ENCODE measurements at regions not wholly inside any gene's neighbourhood (a gene's known extent, or its start where the extent isn't known, plus 50 kb on each side); places are given as distances from the start of the nearest gene placed in this dataset.
A peak's percentile ranks its signal among the peaks of the same experiment; 100 is the strongest.
"Not testable (repeated sequence)": the region's sequence is repeated elsewhere in the genome, so short reads cannot be mapped to it uniquely, and the experiment has no call there.

DNA sequence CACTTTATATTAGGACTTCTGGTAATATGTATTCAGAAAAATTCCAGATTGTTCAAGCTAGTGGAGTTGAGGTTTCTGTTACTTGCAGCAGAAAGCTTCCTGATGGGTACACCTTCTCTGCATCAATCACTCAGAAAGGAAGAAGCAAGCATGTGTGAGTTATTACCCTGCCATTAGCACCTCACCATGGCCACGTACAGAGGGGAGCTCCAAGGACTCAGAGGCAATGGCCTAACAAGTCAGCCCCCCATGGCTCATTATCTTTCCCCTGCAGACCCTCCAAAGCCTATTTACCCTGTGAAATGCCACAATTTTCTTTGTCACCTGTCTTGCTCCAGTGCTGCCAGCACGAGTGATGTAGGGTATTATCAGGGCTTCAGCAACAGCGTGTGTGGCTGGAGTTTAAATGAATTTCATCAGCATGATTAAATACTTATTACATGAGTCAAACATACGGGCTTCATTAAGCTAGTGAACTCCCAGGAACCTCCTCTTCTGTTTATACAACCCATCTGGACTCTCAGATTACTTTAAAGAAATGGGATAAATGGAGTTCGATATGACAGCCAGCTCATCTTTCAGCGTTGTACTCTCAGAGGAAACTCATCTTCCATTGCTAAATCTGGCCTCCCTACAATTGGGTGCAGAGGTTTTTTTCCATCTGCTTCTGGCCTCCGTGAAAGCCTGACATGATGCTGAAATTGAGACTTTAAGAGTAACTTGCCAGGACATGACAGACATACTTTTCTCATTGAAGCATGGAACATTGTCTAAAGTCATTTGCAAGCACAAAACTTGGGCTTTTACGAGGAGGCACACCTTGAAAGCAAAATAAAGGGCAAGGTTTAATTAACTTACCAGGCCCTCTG, 135.9 kb downstream of the TMEM30B start:
- no peaks in the 10 kb centered on the region for H3K27me3 Mint-ChIP-seq
- H3K4me3 Mint-ChIP-seq (ENCODE audit: low read depth), result no peak overlapping the region
- TF ChIP-seq, protein P1, sequence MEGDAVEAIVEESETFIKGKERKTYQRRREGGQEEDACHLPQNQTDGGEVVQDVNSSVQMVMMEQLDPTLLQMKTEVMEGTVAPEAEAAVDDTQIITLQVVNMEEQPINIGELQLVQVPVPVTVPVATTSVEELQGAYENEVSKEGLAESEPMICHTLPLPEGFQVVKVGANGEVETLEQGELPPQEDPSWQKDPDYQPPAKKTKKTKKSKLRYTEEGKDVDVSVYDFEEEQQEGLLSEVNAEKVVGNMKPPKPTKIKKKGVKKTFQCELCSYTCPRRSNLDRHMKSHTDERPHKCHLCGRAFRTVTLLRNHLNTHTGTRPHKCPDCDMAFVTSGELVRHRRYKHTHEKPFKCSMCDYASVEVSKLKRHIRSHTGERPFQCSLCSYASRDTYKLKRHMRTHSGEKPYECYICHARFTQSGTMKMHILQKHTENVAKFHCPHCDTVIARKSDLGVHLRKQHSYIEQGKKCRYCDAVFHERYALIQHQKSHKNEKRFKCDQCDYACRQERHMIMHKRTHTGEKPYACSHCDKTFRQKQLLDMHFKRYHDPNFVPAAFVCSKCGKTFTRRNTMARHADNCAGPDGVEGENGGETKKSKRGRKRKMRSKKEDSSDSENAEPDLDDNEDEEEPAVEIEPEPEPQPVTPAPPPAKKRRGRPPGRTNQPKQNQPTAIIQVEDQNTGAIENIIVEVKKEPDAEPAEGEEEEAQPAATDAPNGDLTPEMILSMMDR (IDR thresholded peaks at IDR 0.05; ENCODE audit: unreplicated experiment), result no peak
- H3K27ac Mint-ChIP-seq, result no peak overlapping the region
- H3K9me3 Mint-ChIP-seq (ENCODE audit: low read depth), result peaks cover 28% of the 10 kb centered on the region
- peaks cover 3% of the 10 kb centered on the region for H3K36me3 Mint-ChIP-seq (ENCODE audit: insufficient read depth)
- no peak for DNase-seq (ENCODE audit: low spot score, unreplicated experiment)
- H3K4me1 Mint-ChIP-seq (ENCODE audit: low read depth), result no peaks in the 10 kb centered on the region

DNA sequence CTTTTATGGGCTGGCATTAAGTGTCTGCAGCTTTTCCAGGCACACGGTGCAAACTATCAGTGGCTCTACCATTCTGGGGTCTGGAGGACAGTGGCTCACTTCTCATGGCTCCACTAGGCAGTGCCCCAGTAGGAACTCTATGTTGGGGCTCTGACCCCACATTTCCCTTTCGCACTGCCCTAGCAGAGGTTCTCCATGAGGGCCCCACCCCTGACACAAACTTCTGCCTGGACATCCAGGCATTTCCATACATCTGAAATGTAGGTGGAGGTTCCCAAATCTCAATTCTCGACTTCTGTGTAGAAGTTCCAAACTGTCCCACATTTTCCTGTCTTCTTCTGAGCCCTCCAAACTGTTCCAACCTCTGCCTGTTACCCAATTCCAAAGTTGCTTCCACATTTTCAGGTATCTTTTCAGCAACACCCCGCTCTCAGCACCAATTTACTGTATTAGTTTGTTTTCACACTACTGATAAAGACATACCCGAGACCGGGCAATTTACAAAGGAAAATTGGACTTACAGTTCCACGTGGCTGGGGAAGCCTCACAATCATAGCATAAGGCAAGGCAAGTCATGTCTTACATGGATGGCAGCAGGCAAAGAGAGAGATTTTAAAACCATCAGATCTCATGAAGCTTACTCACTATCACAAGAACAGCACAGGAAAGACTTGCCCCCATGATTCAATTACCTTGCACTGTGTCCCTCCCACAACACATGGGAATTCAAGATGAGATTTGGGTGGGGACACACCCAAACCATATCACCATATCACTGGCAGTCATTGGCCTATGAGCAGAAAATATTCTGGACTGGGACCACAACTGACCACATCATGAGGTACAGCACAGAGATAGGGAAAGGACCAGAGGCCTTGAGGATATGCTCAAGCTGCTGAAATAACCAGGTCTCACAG, 136.8 kb downstream of the TMEM30B start:
- H3K9me3 Mint-ChIP-seq (ENCODE audit: low read depth), result peaks cover 32% of the 10 kb centered on the region
- not testable (repeated sequence) for H3K27me3 Mint-ChIP-seq; H3K4me3 Mint-ChIP-seq (ENCODE audit: low read depth); DNase-seq (ENCODE audit: low spot score, unreplicated experiment); H3K36me3 Mint-ChIP-seq (ENCODE audit: insufficient read depth); H3K4me1 Mint-ChIP-seq (ENCODE audit: low read depth); H3K27ac Mint-ChIP-seq

DNA sequence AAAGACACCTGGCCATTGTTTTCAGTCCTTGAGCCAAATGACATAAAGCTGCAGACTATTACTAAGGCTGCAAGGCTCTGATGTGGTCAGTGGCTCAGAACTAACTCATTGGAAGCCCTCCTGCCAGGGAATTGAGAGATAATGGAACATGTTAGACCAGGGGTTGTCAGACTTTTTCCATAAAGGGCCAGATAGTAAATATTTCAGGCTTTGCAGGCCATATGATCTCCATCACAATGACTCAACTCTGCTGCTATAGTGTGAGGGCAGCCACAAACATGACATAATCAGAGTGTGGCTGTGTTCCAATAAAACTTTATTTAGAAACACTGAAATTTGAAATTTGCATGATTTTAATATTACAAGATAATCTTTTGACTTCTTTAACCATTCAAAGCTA, 140.3 kb downstream of the TMEM30B start:
- H3K4me3 Mint-ChIP-seq (ENCODE audit: low read depth), result no peak overlapping the region
- peaks cover 55% of the 10 kb centered on the region for H3K9me3 Mint-ChIP-seq (ENCODE audit: low read depth)
- DNase-seq (ENCODE audit: low spot score, unreplicated experiment), result no peak
- no peaks in the 10 kb centered on the region for H3K4me1 Mint-ChIP-seq (ENCODE audit: low read depth)
- H3K27ac Mint-ChIP-seq, result no peak overlapping the region
- no peaks in the 10 kb centered on the region for H3K27me3 Mint-ChIP-seq
- TF ChIP-seq, protein P1 (IDR thresholded peaks at IDR 0.05; ENCODE audit: unreplicated experiment), result no peak
- peaks cover 8% of the 10 kb centered on the region for H3K36me3 Mint-ChIP-seq (ENCODE audit: insufficient read depth)

DNA sequence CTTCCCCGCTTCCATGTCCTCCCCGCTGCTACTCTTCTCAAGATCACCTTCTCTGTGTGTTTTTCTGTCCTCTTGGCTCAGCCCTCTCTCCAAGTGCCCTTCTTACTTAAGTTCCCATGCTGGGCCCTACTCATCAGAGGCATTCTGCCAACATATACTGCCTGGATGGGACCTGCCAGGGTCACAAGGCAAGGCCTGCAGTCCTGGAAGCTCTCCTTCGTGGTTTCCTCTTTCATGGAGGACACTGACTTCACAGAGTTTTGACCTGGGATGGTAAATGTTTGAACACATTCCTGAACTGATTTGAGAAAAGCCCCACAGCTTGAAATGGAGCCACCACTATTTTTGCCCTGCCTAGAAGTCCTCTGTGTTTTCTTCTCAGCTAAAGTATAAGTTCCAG, 140.9 kb downstream of the TMEM30B start:
- TF ChIP-seq, protein P1 (IDR thresholded peaks at IDR 0.05; ENCODE audit: unreplicated experiment), result no peak
- H3K36me3 Mint-ChIP-seq (ENCODE audit: insufficient read depth), result peaks cover 8% of the 10 kb centered on the region
- DNase-seq (ENCODE audit: low spot score, unreplicated experiment), result no peak
- H3K9me3 Mint-ChIP-seq (ENCODE audit: low read depth), result peaks cover 53% of the 10 kb centered on the region
- H3K4me3 Mint-ChIP-seq (ENCODE audit: low read depth), result no peak overlapping the region
- no peaks in the 10 kb centered on the region for H3K4me1 Mint-ChIP-seq (ENCODE audit: low read depth)
- H3K27ac Mint-ChIP-seq, result peak overlapping the region; percentile 8
- no peaks in the 10 kb centered on the region for H3K27me3 Mint-ChIP-seq

DNA sequence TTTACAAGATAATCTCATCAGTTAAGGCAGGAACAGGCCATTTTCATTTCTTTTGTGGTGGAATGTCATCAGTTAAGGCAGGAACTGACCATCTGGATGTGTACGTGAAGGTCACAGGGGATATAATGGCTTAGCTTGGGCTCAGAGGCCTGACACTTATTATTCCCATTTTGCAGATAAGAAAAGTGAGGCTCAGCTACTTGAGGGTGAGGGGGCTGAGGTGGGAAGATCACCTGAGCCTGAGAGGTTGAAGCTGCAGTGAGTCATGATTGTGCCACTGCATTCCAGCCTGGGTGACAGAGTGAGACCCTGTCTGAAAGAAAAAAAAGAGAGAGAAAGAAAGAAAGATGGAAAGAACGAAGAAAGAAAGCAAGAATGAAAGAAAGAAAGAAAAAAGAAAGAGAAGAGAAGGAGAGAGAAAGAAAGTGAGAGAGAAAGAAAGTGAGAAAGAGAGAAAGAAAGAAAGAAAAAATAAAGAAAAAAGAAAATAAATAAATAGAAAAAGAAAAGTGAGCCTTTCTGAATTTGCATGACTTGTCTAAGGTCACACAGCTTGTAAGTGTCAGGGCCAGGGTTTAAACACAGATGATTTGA, 142.0 kb downstream of the TMEM30B start:
- Mint-ChIP-seq H3K4me1 (ENCODE audit: low read depth) (no peaks in the 10 kb centered on the region), H3K4me3 (ENCODE audit: low read depth) (no peak overlapping the region), H3K36me3 (ENCODE audit: insufficient read depth) (peaks cover 8% of the 10 kb centered on the region), H3K27ac (no peak overlapping the region), H3K27me3 (no peaks in the 10 kb centered on the region), H3K9me3 (ENCODE audit: low read depth) (peaks cover 44% of the 10 kb centered on the region)
- no peak for DNase-seq (ENCODE audit: low spot score, unreplicated experiment)
- TF ChIP-seq, protein P1 (IDR thresholded peaks at IDR 0.05; ENCODE audit: unreplicated experiment), result no peak

Measured in progenitor cell of endocrine pancreas (in vitro differentiated cells).